HEK293 (cell line): ENCODE measurements at regions not wholly inside any gene's neighbourhood (a gene's known extent, or its start where the extent isn't known, plus 50 kb on each side); places are given as distances from the start of the nearest gene placed in this dataset.

Source experiments
- CTCF ChIP-seq: fragments of 450-650 bp; formaldehyde crosslinking; IDR thresholded peaks from 2 replicates; pipeline ENCODE4 v1.5.1; 2016; ENCODE audit warnings: missing biosample characterization, missing genetic modification characterization
- YY1 ChIP-seq: fragments of 450-650 bp; formaldehyde crosslinking; IDR thresholded peaks from 2 replicates; pipeline ENCODE4 v1.5.1; 2018; ENCODE audit warnings: missing biosample characterization, missing genetic modification characterization
- ZNF121 ChIP-seq: fragments of 450-650 bp; formaldehyde crosslinking; IDR thresholded peaks from 2 replicates; pipeline ENCODE4 v1.5.1; 2016; ENCODE audit warnings: missing biosample characterization, missing genetic modification characterization

GRCh38 chr2:117257362-117257761 lies 557.1 kb upstream of the DDX18 start:
- TF ChIP-seq YY1 (tag by site-specific recombination) (no peak), CTCF (tag by site-specific recombination) (no peak), ZNF121 (tag by site-specific recombination) (no peak)
